Stimulated activated CD4-positive, alpha-beta T cell treated with anti-CD3 and anti-CD28 coated beads, TNF-alpha, amount 100 ng/mL, for 48 hours (primary cell): ENCODE measurements at regions not wholly inside any gene's neighbourhood (a gene's known extent, or its start where the extent isn't known, plus 50 kb on each side); places are given as distances from the start of the nearest gene placed in this dataset.

Experiments used
- DNase-seq, 3 donors: peaks; one replicate each; pipeline ENCODE4 v3.0.0-alpha.2; 2020; ENCODE audit warnings: low read depth in 3 of 3

GRCh38 chr2:5060956-5061355 is 631.2 kb upstream of the SOX11 start:
- no peak for DNase-seq

- no peak for DNase-seq
These were observed 627.5 kb upstream of the SOX11 start for GRCh38 chr2:5064687-5065086.

DNA sequence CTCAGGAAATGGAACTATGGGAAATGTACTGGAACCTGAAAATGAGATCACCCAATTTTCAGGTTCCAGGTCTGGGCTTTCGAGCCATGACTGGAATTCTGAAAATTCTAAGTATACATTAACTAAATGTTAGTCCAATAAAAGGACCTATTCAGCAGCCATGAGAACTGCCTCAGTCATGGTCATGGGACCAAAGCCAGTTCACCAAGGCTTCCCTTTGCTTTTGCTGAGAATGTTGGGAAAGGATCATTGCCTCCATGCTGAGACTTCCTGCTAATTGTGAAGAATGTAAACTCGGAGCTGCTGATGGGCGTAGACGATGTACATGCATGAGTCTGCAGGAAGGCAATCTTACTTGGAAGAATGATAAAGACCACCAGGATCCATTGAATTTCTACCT is 624.4 kb upstream of the SOX11 start:
- DNase-seq = no peak

DNA sequence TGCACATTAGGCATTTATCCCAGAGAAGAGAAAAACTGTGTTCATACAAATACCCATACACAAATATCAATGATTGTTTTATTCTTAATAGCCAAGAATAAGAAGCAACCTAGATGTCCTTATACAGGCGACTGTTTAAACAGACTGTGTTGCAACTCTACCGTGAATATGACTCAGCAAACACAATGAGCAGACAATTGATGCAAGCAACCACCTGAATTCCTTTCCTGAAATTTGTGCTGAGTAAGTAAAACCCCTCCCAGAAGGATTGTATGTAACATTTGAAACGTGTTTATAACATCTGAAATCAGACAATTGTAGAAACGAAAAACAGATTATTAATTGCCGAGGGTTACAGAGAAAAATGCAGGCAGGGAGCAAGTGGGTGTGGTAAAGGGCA is 621.9 kb upstream of the SOX11 start:
- DNase-seq = no peak

GRCh38 chr2:5074733-5075132 is 617.5 kb upstream of the SOX11 start:
- DNase-seq = no peak

GRCh38 chr2:5076599-5076998 is 615.6 kb upstream of the SOX11 start:
- DNase-seq = no peak

DNA sequence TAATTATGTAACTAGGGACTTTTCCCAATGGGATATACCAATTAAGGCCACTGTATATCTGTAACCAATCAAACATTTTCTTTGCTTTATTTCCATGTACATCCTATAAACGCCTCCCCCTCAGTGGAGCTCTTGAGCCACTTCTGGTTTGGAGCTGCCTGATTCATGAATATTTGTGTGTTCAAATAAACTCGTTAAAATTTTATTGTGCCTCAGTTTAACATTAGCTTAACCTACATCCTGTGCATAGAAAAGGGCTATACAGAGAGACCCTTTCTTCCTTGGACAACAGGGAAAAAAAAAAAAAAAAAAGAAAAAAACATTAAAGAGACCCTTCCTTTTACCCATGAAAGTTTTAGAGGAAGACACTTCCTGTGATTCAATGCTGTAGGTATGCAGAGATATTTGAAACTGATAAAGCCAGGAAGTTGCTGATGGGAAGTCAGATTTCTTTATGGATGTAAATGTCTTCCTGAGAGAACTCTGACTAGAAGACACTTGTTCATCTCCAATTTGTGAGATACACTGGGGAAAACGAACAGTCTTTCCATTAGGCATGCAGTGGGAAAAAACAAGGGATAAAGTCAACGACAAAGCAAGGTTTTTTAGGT is 614.6 kb upstream of the SOX11 start:
- DNase-seq = no peak

DNA sequence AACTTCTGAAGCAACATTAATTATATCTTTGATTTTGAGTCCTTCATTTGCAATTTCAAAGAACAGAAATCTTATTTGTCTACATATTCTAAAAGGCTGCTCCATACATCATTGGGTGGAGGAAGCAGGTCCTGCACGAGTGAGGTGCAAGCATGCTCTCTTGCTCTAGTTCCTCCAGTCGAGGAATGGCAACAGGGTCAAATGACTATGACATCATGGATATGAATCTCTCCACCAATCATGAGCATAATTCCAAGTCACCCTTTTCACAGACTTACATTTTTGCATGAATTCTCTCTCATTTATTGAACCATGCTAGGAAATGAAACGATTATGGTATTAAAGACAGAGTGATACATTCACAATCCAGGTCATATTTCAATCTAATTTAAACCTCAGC is 608.8 kb upstream of the SOX11 start:
- no peak for DNase-seq

GRCh38 chr2:5089409-5089808 is 602.8 kb upstream of the SOX11 start:
- DNase-seq = no peak

DNA sequence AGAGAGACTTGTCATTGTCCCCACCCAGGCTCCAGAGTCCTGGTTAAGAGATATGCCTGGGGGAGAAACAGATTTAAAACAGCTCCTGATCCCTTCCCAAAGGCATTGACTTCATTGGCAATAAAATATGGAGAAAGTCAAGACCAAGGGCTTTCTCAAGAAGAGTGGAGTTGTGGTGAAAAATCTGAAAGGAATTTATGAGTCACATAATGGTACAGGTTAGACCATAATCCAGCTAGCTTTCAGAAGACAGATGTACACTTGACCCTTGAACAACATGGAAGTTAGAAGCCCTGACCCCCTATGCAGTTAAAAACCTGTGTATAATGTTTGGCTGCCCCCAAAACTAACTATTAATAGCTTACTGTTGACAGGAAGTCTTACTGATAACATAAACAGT is 599.1 kb upstream of the SOX11 start:
- DNase-seq = no peak

GRCh38 chr2:5093518-5093917 is 598.7 kb upstream of the SOX11 start:
- no peak for DNase-seq

DNA sequence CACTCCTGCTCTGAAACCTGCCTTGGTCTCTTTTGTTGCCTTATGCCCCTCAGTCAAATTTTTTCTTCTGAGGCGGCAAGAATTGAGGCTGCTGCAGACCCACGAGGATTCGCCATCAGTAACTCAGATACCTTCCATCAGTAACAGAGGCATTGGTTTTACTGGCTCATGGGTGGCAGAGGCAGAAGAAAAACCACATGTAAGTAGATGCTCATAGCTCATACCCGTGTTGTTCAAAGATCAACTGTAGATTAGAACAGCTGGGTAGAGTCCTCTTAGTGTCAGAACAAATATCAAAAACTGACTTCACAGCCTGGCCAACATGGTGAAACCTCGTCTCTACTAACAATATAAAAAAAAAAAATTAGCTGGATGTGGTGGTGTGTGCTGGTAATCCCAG is 598.0 kb upstream of the SOX11 start:
- no peak for DNase-seq

DNA sequence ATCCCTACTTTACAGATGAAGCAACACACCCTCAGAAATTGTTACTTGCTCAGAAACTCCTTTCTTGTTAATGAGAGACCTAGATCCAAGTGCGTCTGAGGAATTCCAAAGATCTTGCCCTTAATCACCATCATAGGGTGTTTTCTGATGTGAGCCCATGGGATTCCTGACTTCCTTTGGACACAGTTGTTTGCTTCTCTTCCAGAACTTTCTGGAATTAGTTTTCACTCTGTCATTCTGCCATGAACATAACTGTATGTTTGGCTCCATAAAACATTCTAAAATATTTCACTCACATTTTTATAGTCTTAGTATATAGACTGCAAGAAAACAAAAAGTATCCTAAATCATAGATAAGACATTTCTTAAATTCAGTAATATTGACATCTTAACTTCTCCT is 593.9 kb upstream of the SOX11 start:
- no peak for DNase-seq

- DNase-seq = no peak
These were observed 589.4 kb upstream of the SOX11 start for GRCh38 chr2:5102823-5103222.

DNA sequence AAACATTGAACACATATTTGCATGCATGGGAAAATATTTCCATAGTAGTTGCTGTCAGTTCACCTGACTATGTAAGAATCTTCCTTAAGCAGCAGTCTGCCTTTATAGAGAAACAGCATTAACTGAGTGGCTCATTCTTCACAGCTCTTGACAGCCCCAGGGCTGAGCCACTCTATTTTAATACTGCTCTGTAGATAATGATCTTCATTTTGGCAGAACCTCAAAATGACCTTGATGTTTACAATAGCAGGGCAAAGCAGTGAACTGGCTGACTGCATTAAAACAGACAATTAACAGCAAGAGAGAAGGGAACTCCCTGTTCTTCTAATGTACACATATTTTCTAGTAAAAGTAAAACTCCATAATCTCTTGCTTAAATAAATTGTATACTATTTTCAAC is 580.6 kb upstream of the SOX11 start:
- no peak for DNase-seq

DNA sequence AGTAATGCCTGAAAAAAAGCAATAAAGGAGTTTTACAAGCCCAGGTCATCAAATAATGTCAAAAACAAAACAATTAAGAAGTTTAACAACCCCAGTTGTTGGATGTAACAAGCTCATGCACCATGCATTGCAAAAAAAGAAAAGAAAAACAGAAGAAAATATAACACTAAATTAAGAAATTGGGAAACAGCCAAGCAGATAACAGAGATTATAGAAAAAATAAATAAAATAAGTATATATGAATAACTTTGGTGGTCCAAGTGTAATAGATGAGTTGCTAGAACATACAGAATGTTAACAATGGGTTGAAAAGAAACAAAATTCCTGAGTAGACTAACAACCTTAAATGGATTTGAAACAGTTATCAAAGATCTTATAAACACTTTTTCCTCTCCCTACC is 573.1 kb upstream of the SOX11 start:
- DNase-seq = no peak

DNA sequence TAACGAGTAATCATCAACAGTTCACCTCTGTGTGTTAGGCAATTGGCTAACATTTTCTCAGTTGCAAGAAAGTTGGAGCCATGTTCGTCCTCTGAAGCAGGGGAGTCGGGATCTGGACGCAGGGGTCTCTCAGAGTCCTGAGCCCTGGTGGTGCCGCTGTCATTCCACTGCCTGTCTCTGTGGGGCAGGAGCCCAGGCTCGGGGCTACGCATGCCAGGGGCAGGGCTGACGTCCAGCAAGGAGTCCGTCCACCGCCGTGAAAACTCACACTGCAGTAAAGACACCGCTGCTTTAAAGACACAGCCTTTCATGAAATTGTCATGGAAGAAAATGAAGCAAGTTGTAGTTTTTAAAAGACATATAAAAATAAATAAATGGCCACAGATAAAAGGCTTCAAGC is 571.1 kb upstream of the SOX11 start:
- DNase-seq = no peak

DNA sequence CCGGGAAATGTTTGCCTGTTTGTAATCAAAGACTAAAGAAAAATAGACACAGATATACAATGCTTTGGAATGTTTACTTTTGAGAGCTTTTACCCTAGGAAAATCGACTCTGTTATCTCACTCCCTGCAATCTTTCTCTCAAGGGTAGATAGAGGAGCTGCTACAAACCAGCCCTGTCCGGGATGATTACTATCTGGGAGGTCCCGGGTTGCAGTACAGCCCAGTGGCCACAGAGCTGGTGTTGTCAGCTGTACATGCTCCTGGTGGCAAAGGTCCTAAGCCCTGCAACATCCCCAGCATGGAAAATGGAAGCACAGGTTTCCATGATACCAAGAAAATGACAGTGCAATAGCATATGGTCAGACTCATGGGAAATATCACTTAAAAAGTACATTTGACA is 570.5 kb upstream of the SOX11 start:
- no peak for DNase-seq

- no peak for DNase-seq
These were observed 568.5 kb upstream of the SOX11 start for GRCh38 chr2:5123582-5124196.

DNA sequence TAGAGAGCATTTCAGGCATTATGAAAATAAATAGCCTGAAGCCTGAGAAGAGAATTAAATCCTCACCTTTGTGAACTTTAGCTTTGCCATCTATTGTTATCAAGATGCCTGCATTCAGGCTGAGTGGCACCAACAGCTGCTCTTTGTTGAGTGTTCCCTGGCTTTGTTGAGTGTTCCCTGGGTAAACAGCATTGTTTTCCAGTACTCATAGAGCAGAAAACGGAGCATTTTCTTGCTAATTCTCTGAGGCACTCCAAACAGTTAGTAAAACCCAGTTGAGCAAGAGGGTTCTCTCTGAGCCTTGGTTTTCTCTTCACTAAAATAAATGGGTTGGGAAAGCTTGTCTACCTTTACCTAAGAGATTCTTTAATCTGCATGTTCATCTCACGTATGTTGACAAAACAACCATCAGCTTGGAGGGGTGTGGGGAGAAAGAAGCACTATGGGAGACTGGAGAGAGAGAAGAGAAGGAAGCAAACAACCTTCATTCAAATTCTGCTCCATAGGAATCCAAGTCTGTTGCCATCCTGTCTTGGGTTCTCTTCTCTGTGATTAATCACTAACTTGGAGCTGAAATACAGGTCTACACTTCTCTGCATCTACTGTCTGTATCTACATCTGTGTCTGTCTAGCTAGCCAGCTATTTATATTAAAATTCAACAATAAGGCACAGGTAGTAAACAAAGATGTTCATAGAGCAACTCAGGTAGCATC is 567.0 kb upstream of the SOX11 start:
- DNase-seq = no peak

GRCh38 chr2:5132281-5132680 is 559.9 kb upstream of the SOX11 start:
- no peak for DNase-seq

- no peak for DNase-seq
These were observed 551.8 kb upstream of the SOX11 start for GRCh38 chr2:5140347-5140746.

DNA sequence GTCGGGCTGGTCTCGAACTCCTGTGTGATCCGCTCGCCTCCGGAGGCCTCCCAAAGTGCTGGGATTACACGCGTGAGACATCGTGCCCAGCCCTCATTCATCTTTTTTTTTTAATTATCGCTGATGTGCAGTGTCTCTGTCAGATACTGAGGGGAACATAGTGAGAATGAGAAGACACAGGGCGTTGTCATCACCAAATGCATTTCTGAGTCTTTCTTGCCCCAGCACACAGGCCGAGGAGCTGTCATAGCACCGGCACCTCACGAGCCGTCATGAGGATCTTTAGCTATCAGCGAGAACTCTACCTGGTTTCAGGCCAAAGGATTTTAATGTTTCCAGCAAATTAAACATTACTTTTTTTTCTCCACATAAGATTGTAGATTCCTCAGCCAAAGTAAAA is 548.0 kb upstream of the SOX11 start:
- no peak for DNase-seq

DNA sequence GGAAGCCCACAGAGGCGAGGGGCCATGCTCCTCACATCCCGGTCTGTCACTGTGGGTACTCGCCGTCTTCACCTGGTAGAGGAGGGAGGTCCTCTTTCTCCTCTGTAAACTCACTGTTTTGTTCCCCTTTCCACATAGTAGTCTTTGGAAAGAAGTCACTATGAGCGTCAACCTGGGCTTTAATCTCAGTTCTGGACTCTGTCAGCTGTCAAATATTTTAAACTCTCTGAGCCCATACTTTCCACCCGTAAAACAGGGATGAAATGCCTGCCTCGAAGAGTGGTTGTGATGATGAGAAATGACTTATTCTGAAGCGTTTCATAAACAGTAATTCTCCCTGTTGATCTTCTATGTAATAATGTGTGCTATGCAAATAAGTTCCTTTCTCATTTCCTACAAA is 547.1 kb upstream of the SOX11 start:
- no peak for DNase-seq
